Ishikawa (cell line): ENCODE measurements at regions not wholly inside any gene's neighbourhood (a gene's known extent, or its start where the extent isn't known, plus 50 kb on each side); places are given as distances from the start of the nearest gene placed in this dataset.

Experiments used
- CEBPB ChIP-seq: IDR thresholded peaks from 2 replicates; pipeline ENCODE4 v1.6.1; 2012
- CREB1 ChIP-seq: IDR thresholded peaks from 2 replicates; pipeline ENCODE4 v1.6.1; 2012; ENCODE audit warnings: low read depth
- EGR1 ChIP-seq: IDR thresholded peaks from 2 replicates; pipeline ENCODE4 v1.6.1; 2012
- EP300 ChIP-seq: IDR thresholded peaks from 2 replicates; pipeline ENCODE4 v1.6.1; 2012; ENCODE audit warnings: borderline replicate concordance
- FOXM1 ChIP-seq: IDR thresholded peaks from 2 replicates; pipeline ENCODE4 v1.6.1; 2012; ENCODE audit warnings: low read depth, borderline replicate concordance
- NFIC ChIP-seq: IDR thresholded peaks from 2 replicates; pipeline ENCODE4 v1.6.1; 2012
- RAD21 ChIP-seq: IDR thresholded peaks from 2 replicates; pipeline ENCODE4 v1.6.1; 2012; ENCODE audit warnings: low read depth
- TAF1 ChIP-seq: IDR thresholded peaks from 2 replicates; pipeline ENCODE4 v1.6.1; 2012; ENCODE audit warnings: low read depth, mild to moderate bottlenecking
- TCF12 ChIP-seq: IDR thresholded peaks from 2 replicates; pipeline ENCODE4 v1.6.1; 2012; ENCODE audit warnings: low read depth
- TEAD4 ChIP-seq: IDR thresholded peaks from 2 replicates; pipeline ENCODE4 v1.6.1; 2012
- USF1 ChIP-seq: IDR thresholded peaks from 2 replicates; pipeline ENCODE4 v1.6.1; 2012
- YY1 ChIP-seq: IDR thresholded peaks from 2 replicates; pipeline ENCODE4 v1.6.1; 2012; ENCODE audit warnings: low read depth
- ZBTB7A ChIP-seq: IDR thresholded peaks from 2 replicates; pipeline ENCODE4 v1.6.1; 2012; ENCODE audit warnings: low read depth
- TF ChIP-seq, protein P1 (sequence below): IDR thresholded peaks from 2 replicates; pipeline ENCODE4 v1.6.1; 2012; ENCODE audit warnings: low read depth, mild to moderate bottlenecking
- TF ChIP-seq, protein P2 (sequence below): IDR thresholded peaks from 2 replicates; pipeline ENCODE4 v1.6.1; 2012

DNA sequence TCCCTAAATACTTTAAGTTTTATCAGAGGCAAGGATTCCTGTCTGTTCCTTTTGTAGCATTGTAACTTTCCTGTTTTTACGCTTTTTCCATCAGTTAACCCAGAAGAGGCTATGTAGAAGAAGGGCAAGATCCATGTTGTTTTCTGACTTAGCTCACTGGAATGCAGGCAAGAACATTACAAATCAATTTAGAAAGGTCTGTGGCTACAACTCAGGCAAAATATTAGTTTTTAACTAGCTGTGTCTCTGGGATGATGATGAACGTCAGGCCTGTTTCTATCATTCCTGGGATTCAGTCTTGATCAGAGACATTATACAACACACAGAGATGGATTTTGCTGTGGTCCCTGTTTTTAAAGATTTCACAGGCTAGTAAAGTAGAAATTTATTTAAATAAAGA, 813.0 kb upstream of the POU3F4 start:
- TF ChIP-seq NFIC (no peak), TCF12 (no peak), USF1 (no peak), YY1 (no peak), RAD21 (no peak), TAF1 (no peak), ZBTB7A (no peak)
- TF ChIP-seq, protein P1, sequence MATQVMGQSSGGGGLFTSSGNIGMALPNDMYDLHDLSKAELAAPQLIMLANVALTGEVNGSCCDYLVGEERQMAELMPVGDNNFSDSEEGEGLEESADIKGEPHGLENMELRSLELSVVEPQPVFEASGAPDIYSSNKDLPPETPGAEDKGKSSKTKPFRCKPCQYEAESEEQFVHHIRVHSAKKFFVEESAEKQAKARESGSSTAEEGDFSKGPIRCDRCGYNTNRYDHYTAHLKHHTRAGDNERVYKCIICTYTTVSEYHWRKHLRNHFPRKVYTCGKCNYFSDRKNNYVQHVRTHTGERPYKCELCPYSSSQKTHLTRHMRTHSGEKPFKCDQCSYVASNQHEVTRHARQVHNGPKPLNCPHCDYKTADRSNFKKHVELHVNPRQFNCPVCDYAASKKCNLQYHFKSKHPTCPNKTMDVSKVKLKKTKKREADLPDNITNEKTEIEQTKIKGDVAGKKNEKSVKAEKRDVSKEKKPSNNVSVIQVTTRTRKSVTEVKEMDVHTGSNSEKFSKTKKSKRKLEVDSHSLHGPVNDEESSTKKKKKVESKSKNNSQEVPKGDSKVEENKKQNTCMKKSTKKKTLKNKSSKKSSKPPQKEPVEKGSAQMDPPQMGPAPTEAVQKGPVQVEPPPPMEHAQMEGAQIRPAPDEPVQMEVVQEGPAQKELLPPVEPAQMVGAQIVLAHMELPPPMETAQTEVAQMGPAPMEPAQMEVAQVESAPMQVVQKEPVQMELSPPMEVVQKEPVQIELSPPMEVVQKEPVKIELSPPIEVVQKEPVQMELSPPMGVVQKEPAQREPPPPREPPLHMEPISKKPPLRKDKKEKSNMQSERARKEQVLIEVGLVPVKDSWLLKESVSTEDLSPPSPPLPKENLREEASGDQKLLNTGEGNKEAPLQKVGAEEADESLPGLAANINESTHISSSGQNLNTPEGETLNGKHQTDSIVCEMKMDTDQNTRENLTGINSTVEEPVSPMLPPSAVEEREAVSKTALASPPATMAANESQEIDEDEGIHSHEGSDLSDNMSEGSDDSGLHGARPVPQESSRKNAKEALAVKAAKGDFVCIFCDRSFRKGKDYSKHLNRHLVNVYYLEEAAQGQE = no peak

- TF ChIP-seq TEAD4 (no peak), CEBPB (no peak), EP300 (no peak), ZBTB7A (no peak), CREB1 (no peak), USF1 (no peak), NFIC (no peak), FOXM1 (no peak), EGR1 (no peak), TCF12 (no peak), TAF1 (no peak), YY1 (no peak), RAD21 (no peak)
- TF ChIP-seq, protein P1 = no peak
- TF ChIP-seq, protein P2, sequence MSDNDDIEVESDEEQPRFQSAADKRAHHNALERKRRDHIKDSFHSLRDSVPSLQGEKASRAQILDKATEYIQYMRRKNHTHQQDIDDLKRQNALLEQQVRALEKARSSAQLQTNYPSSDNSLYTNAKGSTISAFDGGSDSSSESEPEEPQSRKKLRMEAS = no peak
These were observed 804.5 kb upstream of the POU3F4 start for GRCh38 chrX:82703551-82703950.

DNA sequence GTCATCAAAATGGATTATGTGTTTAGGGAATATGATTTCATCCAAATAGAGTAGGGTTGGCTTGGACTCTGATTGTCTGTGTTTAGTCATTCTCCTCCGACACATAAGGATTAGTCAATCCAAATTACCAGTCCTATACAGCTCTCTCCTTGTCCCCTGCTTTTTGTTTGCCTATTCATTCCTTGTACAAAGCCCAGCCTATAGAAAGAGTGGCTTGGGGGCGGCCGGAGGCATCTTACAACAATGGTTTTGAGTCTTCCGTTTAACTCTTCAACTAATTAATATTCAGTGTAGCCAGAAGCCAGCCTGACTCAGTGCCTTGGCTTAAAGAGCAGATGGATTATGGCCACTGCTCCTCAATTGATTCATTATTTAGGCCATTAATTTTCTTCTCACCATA, 796.6 kb upstream of the POU3F4 start:
- no peak for TF ChIP-seq EP300
- TF ChIP-seq YY1 = no peak
- no peak for TF ChIP-seq ZBTB7A
- TF ChIP-seq CEBPB = no peak
- TF ChIP-seq, protein P2 = no peak
- no peak for TF ChIP-seq USF1
- no peak for TF ChIP-seq EGR1
- no peak for TF ChIP-seq TAF1
- TF ChIP-seq TCF12 = no peak
- TF ChIP-seq CREB1 = no peak
- TF ChIP-seq NFIC = no peak

DNA sequence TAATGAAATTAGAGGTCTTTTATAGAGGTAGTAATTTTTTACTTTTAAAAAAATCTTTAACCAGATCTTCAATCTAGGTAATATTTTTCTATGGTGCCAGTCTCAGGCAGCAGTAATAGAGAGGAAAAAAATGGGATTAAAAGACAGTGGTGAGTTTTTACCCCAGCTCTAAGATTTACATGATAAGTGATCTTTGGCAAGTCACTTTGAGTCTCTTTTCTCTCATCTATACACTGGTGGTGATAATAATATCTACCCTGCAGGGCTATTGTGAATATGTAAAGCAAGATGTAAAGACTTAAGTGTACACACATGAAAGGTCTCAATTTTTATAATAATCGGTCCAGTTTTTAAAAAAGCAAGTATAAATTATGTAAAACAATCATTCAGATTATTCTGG, 786.2 kb upstream of the POU3F4 start:
- TF ChIP-seq TAF1 (no peak), YY1 (no peak), USF1 (no peak), RAD21 (no peak), TCF12 (no peak)
- TF ChIP-seq, protein P1 = no peak
- TF ChIP-seq, protein P2 = no peak
